ENCODE measurements at regions not wholly inside any gene's neighbourhood (a gene's known extent, or its start where the extent isn't known, plus 50 kb on each side); places are given as distances from the start of the nearest gene placed in this dataset.
A peak's percentile ranks its signal among the peaks of the same experiment; 100 is the strongest.
"Not testable (repeated sequence)": the region's sequence is repeated elsewhere in the genome, so short reads cannot be mapped to it uniquely, and the experiment has no call there.

- no peaks in the 10 kb centered on the region for H3K36me3 Mint-ChIP-seq (ENCODE audit: low read depth)
- Histone ChIP-seq H3K27me3 (ENCODE audit: control insufficient read depth, insufficient read depth, low read length, poor library complexity, severe bottlenecking) (no peaks in the 10 kb centered on the region), H3K27ac (ENCODE audit: low read depth, low read length) (no peak overlapping the region), H3K4me3 (ENCODE audit: low read length) (no peak overlapping the region), H3K9ac (ENCODE audit: extremely low read depth, low read length, poor library complexity, severe bottlenecking) (no peak overlapping the region), H3K9me3 (ENCODE audit: control insufficient read depth, low read length) (no peaks in the 10 kb centered on the region), H3K36me3 (ENCODE audit: control insufficient read depth, insufficient read depth, low read length) (no peaks in the 10 kb centered on the region), H3K4me1 (ENCODE audit: control insufficient read depth, insufficient read depth, low read length) (no peaks in the 10 kb centered on the region)
- no peaks in the 10 kb centered on the region for H3K27me3 Mint-ChIP-seq (ENCODE audit: insufficient read depth)
- WGBS, 2 experiments (ENCODE audit: insufficient coverage in 1 of 2, insufficient read length in 1 of 2) = 91 to 93% methylated on average over 1 to 3 of the region's 3 CpGs
- no peak for DNase-seq
- peaks cover 3% of the 10 kb centered on the region for H3K4me1 Mint-ChIP-seq
- no peaks in the 10 kb centered on the region for H3K9me3 Mint-ChIP-seq
- no peak overlapping the region for H3K4me3 Mint-ChIP-seq
- TF ChIP-seq CTCF (conservative IDR thresholded peaks at IDR 0.05) = no peak
- H3K27ac Mint-ChIP-seq = no peak overlapping the region
Measured at GRCh38 chr6:126210398-126211075, 129.4 kb upstream of the CENPW start.

- Mint-ChIP-seq H3K4me1 (peaks cover 11% of the 10 kb centered on the region), H3K36me3 (ENCODE audit: low read depth) (no peaks in the 10 kb centered on the region), H3K27ac (peak overlapping the region; percentile 61), H3K27me3 (ENCODE audit: insufficient read depth) (no peaks in the 10 kb centered on the region), H3K4me3 (no peak overlapping the region), H3K9me3 (peaks cover 5% of the 10 kb centered on the region)
- WGBS, 2 experiments (ENCODE audit: insufficient coverage in 1 of 2, insufficient read length in 1 of 2) = 93 to 100% methylated on average over 3 of the region's 3 CpGs
- Histone ChIP-seq H3K9me3 (ENCODE audit: control insufficient read depth, low read length) (peaks cover 8% of the 10 kb centered on the region), H3K4me1 (ENCODE audit: control insufficient read depth, insufficient read depth, low read length) (no peaks in the 10 kb centered on the region), H3K9ac (ENCODE audit: extremely low read depth, low read length, poor library complexity, severe bottlenecking) (no peak overlapping the region), H3K27ac (ENCODE audit: low read depth, low read length) (no peak overlapping the region), H3K4me3 (ENCODE audit: low read length) (no peak overlapping the region), H3K27me3 (ENCODE audit: control insufficient read depth, insufficient read depth, low read length, poor library complexity, severe bottlenecking) (no peaks in the 10 kb centered on the region), H3K36me3 (ENCODE audit: control insufficient read depth, insufficient read depth, low read length) (no peaks in the 10 kb centered on the region)
- DNase-seq = no peak
- no peak for TF ChIP-seq CTCF (conservative IDR thresholded peaks at IDR 0.05)
Measured at GRCh38 chr6:126217497-126217896, 122.4 kb upstream of the CENPW start.

- H3K27me3 ChIP-seq (ENCODE audit: control insufficient read depth, insufficient read depth, low read length, poor library complexity, severe bottlenecking); H3K27ac Mint-ChIP-seq; H3K4me3 Mint-ChIP-seq; DNase-seq; H3K4me1 ChIP-seq (ENCODE audit: control insufficient read depth, insufficient read depth, low read length); H3K4me1 Mint-ChIP-seq; H3K27ac ChIP-seq (ENCODE audit: low read depth, low read length); H3K9me3 ChIP-seq (ENCODE audit: control insufficient read depth, low read length); H3K9ac ChIP-seq (ENCODE audit: extremely low read depth, low read length, poor library complexity, severe bottlenecking); H3K9me3 Mint-ChIP-seq; H3K27me3 Mint-ChIP-seq (ENCODE audit: insufficient read depth); H3K4me3 ChIP-seq (ENCODE audit: low read length); H3K36me3 Mint-ChIP-seq (ENCODE audit: low read depth); H3K36me3 ChIP-seq (ENCODE audit: control insufficient read depth, insufficient read depth, low read length): not testable (repeated sequence)
Measured at GRCh38 chr6:126220901-126221300, 119.0 kb upstream of the CENPW start.
